PC-9 (cell line): ENCODE measurements at regions not wholly inside any gene's neighbourhood (a gene's known extent, or its start where the extent isn't known, plus 50 kb on each side); places are given as distances from the start of the nearest gene placed in this dataset.

Experiments used
- BruUV-seq: library from RNA; stranded (reverse); fragments of 400-500 nt; replicated peaks from 2 replicates; lab custom pipeline; 2021; lab: Mats Ljungman, UMichigan
- CTCF ChIA-PET: fragments of 300-600 bp; sonication (Branson Sonifier 250); formaldehyde crosslinking; loops from one replicate; lab custom pipeline; 2022; ENCODE audit warnings: antibody characterized with exemption; lab: Charles Lee
- POLR2A ChIA-PET: fragments of 300-600 bp; sonication (Branson Sonifier 250); formaldehyde crosslinking; loops from one replicate; lab custom pipeline; 2022; ENCODE audit warnings: antibody characterized with exemption; ENCODE audit not compliant: unreplicated experiment; lab: Charles Lee
- DNase-seq, 2 experiments: peaks; one replicate each; pipeline versions ENCODE4 v3.0.0 to v3.0.0-alpha.2; 2015 to 2022; ENCODE audit warnings: mixed read lengths in 1 of 2
- H2AFZ ChIP-seq: fragments of 200-600 bp; sonication (generic); 2 replicates; pipeline ENCODE4 v1.8.1; 2017; ENCODE audit warnings: antibody characterized with exemption
- H3F3A ChIP-seq: fragments of 200-600 bp; sonication (generic); 2 replicates; pipeline ENCODE4 v1.8.1; 2017; ENCODE audit warnings: antibody characterized with exemption, mild to moderate bottlenecking, low read depth; ENCODE audit not compliant: insufficient read depth
- H3K27ac ChIP-seq: fragments of 200-600 bp; sonication (generic); 2 replicates; pipeline ENCODE4 v1.6.1; 2016; ENCODE audit warnings: mixed run types
- H3K27me3 ChIP-seq: fragments of 200-600 bp; sonication (generic); 2 replicates; pipeline ENCODE4 v1.6.1; 2016; ENCODE audit warnings: low read depth, mixed run types; ENCODE audit not compliant: insufficient read depth
- H3K36me3 ChIP-seq: fragments of 200-600 bp; sonication (generic); 2 replicates; pipeline ENCODE4 v1.6.1; 2016; ENCODE audit warnings: low read depth, mixed run types
- H3K4me1 ChIP-seq: fragments of 200-600 bp; sonication (generic); replicated peaks from 2 replicates; pipeline ENCODE4 v1.6.1; 2016; ENCODE audit warnings: mixed run types; ENCODE audit not compliant: insufficient read depth
- H3K4me2 ChIP-seq: fragments of 200-600 bp; sonication (generic); 2 replicates; pipeline ENCODE4 v1.6.1; 2017; ENCODE audit warnings: mixed run types
- H3K4me3 ChIP-seq: fragments of 200-600 bp; sonication (generic); 2 replicates; pipeline ENCODE4 v1.6.1; 2016; ENCODE audit warnings: mixed run types
- H3K79me2 ChIP-seq: fragments of 200-600 bp; sonication (generic); 2 replicates; pipeline ENCODE4 v1.6.1; 2017; ENCODE audit warnings: low read depth, mixed run types
- H3K9me2 ChIP-seq: fragments of 200-600 bp; sonication (generic); 2 replicates; pipeline ENCODE4 v1.8.1; 2017; ENCODE audit warnings: mild to moderate bottlenecking; ENCODE audit not compliant: insufficient read depth
- H3K9me3 ChIP-seq: fragments of 200-600 bp; sonication (generic); 2 replicates; pipeline ENCODE4 v1.8.1; 2016; ENCODE audit warnings: low read depth; ENCODE audit not compliant: insufficient read depth
- H4K20me1 ChIP-seq: fragments of 200-600 bp; sonication (generic); 2 replicates; pipeline ENCODE4 v1.8.1; 2017; ENCODE audit not compliant: insufficient read depth
- CTCF ChIP-seq: fragments of 200-600 bp; sonication (generic); conservative IDR thresholded peaks from 2 replicates; pipeline ENCODE4 v1.6.1; 2017; ENCODE audit warnings: mixed run types, antibody characterized with exemption, mild to moderate bottlenecking, moderate library complexity
- EZH2 ChIP-seq: fragments of 200-600 bp; sonication (generic); IDR thresholded peaks from 2 replicates; pipeline ENCODE4 v1.8.0; 2017; ENCODE audit warnings: antibody characterized with exemption, low read depth
- intact Hi-C: fragments of 100-400 bp; cut with micrococcal nuclease; formaldehyde crosslinking; loops from one replicate; pipeline ENCODE4 v1.10.0; 2022; ENCODE audit not compliant: unreplicated experiment

GRCh38 chr1:10912441-10912840, 100.0 kb upstream of the TARDBP start:
- no peaks in the 10 kb centered on the region for H3K27me3 ChIP-seq
- no peak overlapping the region for H3K4me2 ChIP-seq
- H3K4me1 ChIP-seq: no peaks in the 10 kb centered on the region
- H3K79me2 ChIP-seq: no peaks in the 10 kb centered on the region
- ChIA-PET CTCF (no interaction called here), POLR2A (no interaction called here)
- no peaks in the 10 kb centered on the region for H4K20me1 ChIP-seq
- H2AFZ ChIP-seq: no peak overlapping the region
- H3F3A ChIP-seq: no peaks in the 10 kb centered on the region
- no peak overlapping the region for H3K27ac ChIP-seq
- no peaks in the 10 kb centered on the region for H3K9me2 ChIP-seq
- H3K4me3 ChIP-seq: no peak overlapping the region
- intact Hi-C loops: loop anchor here (5.0 kb wide), 1 partner anchor 415 kb away; no protein-coding TSS in a partner anchor
- no peak for DNase-seq
- H3K36me3 ChIP-seq: no peaks in the 10 kb centered on the region
- H3K9me3 ChIP-seq: no peaks in the 10 kb centered on the region
- no peak for TF ChIP-seq EZH2
- no peak for TF ChIP-seq CTCF
- no TSS peak for BruUV-seq

- CTCF ChIA-PET: no interaction called here
- DNase-seq: no peak
- Histone ChIP-seq H4K20me1 (no peaks in the 10 kb centered on the region), H3K4me2 (no peak overlapping the region), H3K27me3 (no peaks in the 10 kb centered on the region), H3K4me3 (no peak overlapping the region), H3K4me1 (no peaks in the 10 kb centered on the region), H3K79me2 (no peaks in the 10 kb centered on the region), H3K9me3 (no peaks in the 10 kb centered on the region), H2AFZ (no peak overlapping the region), H3K36me3 (no peaks in the 10 kb centered on the region), H3K9me2 (no peaks in the 10 kb centered on the region), H3K27ac (no peak overlapping the region), H3F3A (no peaks in the 10 kb centered on the region)
- intact Hi-C loops: loop anchor here (5.0 kb wide), 1 partner anchor 417 kb away; no protein-coding TSS in a partner anchor
- no TSS peak for BruUV-seq
- TF ChIP-seq EZH2: no peak
- POLR2A ChIA-PET: no interaction called here
Observed at GRCh38 chr1:10914056-10914455, 98.4 kb upstream of the TARDBP start.

- Histone ChIP-seq H3K79me2 (no peaks in the 10 kb centered on the region), H3K27me3 (no peaks in the 10 kb centered on the region), H3K4me3 (no peak overlapping the region), H2AFZ (no peak overlapping the region), H3K9me2 (no peaks in the 10 kb centered on the region), H3K4me2 (no peak overlapping the region), H4K20me1 (no peaks in the 10 kb centered on the region), H3K27ac (no peak overlapping the region), H3K9me3 (no peaks in the 10 kb centered on the region), H3K36me3 (no peaks in the 10 kb centered on the region), H3F3A (no peaks in the 10 kb centered on the region), H3K4me1 (no peaks in the 10 kb centered on the region)
- CTCF ChIA-PET: no interaction called here
- no peak for DNase-seq
- intact Hi-C loops: no loop called here
- BruUV-seq: no TSS peak
- TF ChIP-seq CTCF (no peak), EZH2 (no peak)
- POLR2A ChIA-PET: no interaction called here
Observed at GRCh38 chr1:10915594-10915993, 96.9 kb upstream of the TARDBP start.

GRCh38 chr1:10916311-10916710, 96.1 kb upstream of the TARDBP start:
- H3K79me2 ChIP-seq: no peaks in the 10 kb centered on the region
- no peaks in the 10 kb centered on the region for H4K20me1 ChIP-seq
- no peaks in the 10 kb centered on the region for H3K9me3 ChIP-seq
- no peak overlapping the region for H3K27ac ChIP-seq
- no peak overlapping the region for H3K4me2 ChIP-seq
- H3K27me3 ChIP-seq: no peaks in the 10 kb centered on the region
- CTCF ChIA-PET: no interaction called here
- H3K4me3 ChIP-seq: no peak overlapping the region
- no TSS peak for BruUV-seq
- TF ChIP-seq CTCF (no peak), EZH2 (no peak)
- no peaks in the 10 kb centered on the region for H3K9me2 ChIP-seq
- intact Hi-C loops: no loop called here
- no peak for DNase-seq
- POLR2A ChIA-PET: interaction anchor here (0.6 kb wide), 1 partner anchor 128 kb away, joined by 6 read pairs; no protein-coding TSS in a partner anchor
- H3F3A ChIP-seq: no peaks in the 10 kb centered on the region
- no peaks in the 10 kb centered on the region for H3K36me3 ChIP-seq
- no peak overlapping the region for H2AFZ ChIP-seq
- no peaks in the 10 kb centered on the region for H3K4me1 ChIP-seq
